PFSK-1 (cell line): ENCODE measurements at regions not wholly inside any gene's neighbourhood (a gene's known extent, or its start where the extent isn't known, plus 50 kb on each side); places are given as distances from the start of the nearest gene placed in this dataset.

Experiments used
- FOXP2 ChIP-seq: optimal IDR thresholded peaks from 2 replicates; pipeline ENCODE3; 2011; ENCODE audit warnings: borderline replicate concordance, control low read depth, inconsistent platforms; ENCODE audit not compliant: insufficient read depth; ENCODE audit errors: extremely low read length, extremely low read depth
- POLR2AphosphoS5 ChIP-seq: IDR thresholded peaks from 2 replicates; pipeline ENCODE4 v1.6.1; 2012; ENCODE audit warnings: low read depth, mild to moderate bottlenecking, control low read depth, low read length, moderate library complexity
- REST ChIP-seq, 2 experiments: IDR thresholded peaks; 2 replicates each; pipeline versions ENCODE4 v1.6.1 to v1.8.0; 2011 to 2012; ENCODE audit warnings: low read depth in 2 of 2, low read length in 2 of 2, control low read depth in 1 of 2, inconsistent platforms in 1 of 2, mild to moderate bottlenecking in 1 of 2, moderate library complexity in 1 of 2; ENCODE audit not compliant: insufficient read depth in 1 of 2
- SIN3A ChIP-seq: IDR thresholded peaks from 2 replicates; pipeline ENCODE4 v1.6.1; 2012; ENCODE audit warnings: mild to moderate bottlenecking, low read length, moderate library complexity, borderline replicate concordance; ENCODE audit not compliant: insufficient read depth
- TAF1 ChIP-seq: IDR thresholded peaks from 2 replicates; pipeline ENCODE4 v1.6.1; 2012; ENCODE audit warnings: low read length, control low read depth, borderline replicate concordance; ENCODE audit not compliant: insufficient read depth

- TF ChIP-seq REST (IDR thresholded peaks at IDR 0.05; ENCODE audit: insufficient read depth in 1 of 2, low read depth in 2 of 2, low read length in 2 of 2) (no peak), TAF1 (no peak), SIN3A (no peak), POLR2AphosphoS5 (no peak), FOXP2 (no peak)
These were observed 141.6 kb upstream of the SLC24A3 start for GRCh38 chr20:19070681-19071445.

GRCh38 chr20:19071446-19071725 lies 141.1 kb upstream of the SLC24A3 start:
- TF ChIP-seq SIN3A (no peak), REST (IDR thresholded peaks at IDR 0.05; ENCODE audit: insufficient read depth in 1 of 2, low read depth in 2 of 2, low read length in 2 of 2) (no peak)

GRCh38 chr20:19071902-19072498 lies 140.4 kb upstream of the SLC24A3 start:
- TF ChIP-seq FOXP2, result no peak
- no peak for TF ChIP-seq REST (IDR thresholded peaks at IDR 0.05; ENCODE audit: insufficient read depth in 1 of 2, low read depth in 2 of 2, low read length in 2 of 2)
- no peak for TF ChIP-seq TAF1

GRCh38 chr20:19072988-19073387 lies 139.5 kb upstream of the SLC24A3 start:
- TF ChIP-seq TAF1, result no peak
- no peak for TF ChIP-seq REST (IDR thresholded peaks at IDR 0.05; ENCODE audit: insufficient read depth in 1 of 2, low read depth in 2 of 2, low read length in 2 of 2)
- TF ChIP-seq SIN3A, result no peak
- no peak for TF ChIP-seq POLR2AphosphoS5
- no peak for TF ChIP-seq FOXP2
